Prostate gland (tissue), 2 donors: ENCODE measurements at regions not wholly inside any gene's neighbourhood (a gene's known extent, or its start where the extent isn't known, plus 50 kb on each side); places are given as distances from the start of the nearest gene placed in this dataset.

Experiments used
- POLR2AphosphoS5 ChIP-seq: sonication (generic); formaldehyde crosslinking; IDR thresholded peaks from one replicate; pipeline ENCODE4 v1.6.1; 2017; ENCODE audit warnings: antibody characterized with exemption
- TF ChIP-seq, protein P1 (sequence below), 4 experiments: fragments of 200-600 bp in 2 of 4; fragments of 450-650 bp in 2 of 4; sonication (generic) in 2 of 4; IDR thresholded peaks; 1 replicate in 3 of 4; 2 replicates in 1 of 4; pipeline ENCODE4 v1.5.1; 2016 to 2019; ENCODE audit warnings: antibody characterized with exemption in 4 of 4, mild to moderate bottlenecking in 2 of 4, moderate library complexity in 2 of 4

DNA sequence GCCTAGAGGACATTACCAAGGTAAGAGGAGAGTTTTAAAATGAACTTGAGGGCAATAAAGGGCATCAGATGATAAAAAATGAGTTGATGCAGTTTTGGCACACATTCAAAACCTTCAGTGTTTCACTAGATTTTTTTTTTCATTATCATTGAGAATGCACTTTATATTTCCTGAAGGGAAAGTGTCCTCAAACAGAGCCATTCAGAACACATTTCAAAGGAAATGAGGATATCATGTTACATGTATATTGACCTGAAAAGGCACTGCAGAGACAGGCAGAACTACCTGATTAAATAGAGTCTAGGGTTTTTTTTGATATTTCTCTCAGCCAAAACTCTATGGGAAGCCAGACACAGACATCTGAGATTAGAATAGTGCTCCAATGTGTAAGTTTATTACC lies 454.0 kb downstream of the NEBL start:
- TF ChIP-seq, protein P1, sequence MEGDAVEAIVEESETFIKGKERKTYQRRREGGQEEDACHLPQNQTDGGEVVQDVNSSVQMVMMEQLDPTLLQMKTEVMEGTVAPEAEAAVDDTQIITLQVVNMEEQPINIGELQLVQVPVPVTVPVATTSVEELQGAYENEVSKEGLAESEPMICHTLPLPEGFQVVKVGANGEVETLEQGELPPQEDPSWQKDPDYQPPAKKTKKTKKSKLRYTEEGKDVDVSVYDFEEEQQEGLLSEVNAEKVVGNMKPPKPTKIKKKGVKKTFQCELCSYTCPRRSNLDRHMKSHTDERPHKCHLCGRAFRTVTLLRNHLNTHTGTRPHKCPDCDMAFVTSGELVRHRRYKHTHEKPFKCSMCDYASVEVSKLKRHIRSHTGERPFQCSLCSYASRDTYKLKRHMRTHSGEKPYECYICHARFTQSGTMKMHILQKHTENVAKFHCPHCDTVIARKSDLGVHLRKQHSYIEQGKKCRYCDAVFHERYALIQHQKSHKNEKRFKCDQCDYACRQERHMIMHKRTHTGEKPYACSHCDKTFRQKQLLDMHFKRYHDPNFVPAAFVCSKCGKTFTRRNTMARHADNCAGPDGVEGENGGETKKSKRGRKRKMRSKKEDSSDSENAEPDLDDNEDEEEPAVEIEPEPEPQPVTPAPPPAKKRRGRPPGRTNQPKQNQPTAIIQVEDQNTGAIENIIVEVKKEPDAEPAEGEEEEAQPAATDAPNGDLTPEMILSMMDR (IDR thresholded peaks at IDR 0.05): no peak
- TF ChIP-seq POLR2AphosphoS5: no peak
